ENCODE measurements at regions not wholly inside any gene's neighbourhood (a gene's known extent, or its start where the extent isn't known, plus 50 kb on each side); places are given as distances from the start of the nearest gene placed in this dataset.

- ChIA-PET POLR2A (ENCODE audit: unreplicated experiment) (no interaction called here), CTCF (no interaction called here)
- no peak overlapping the region for H2BK5ac ChIP-seq (ENCODE audit: low read depth, low read length, poor library complexity, severe bottlenecking)
- no peak overlapping the region for H3K56ac ChIP-seq (ENCODE audit: extremely low read depth, insufficient read depth, low read length)
- no peaks in the 10 kb centered on the region for H4K20me1 ChIP-seq (ENCODE audit: insufficient read depth, low read length)
- no peak overlapping the region for H2AFZ ChIP-seq (replicated peaks; ENCODE audit: low read length, poor library complexity)
- no peak overlapping the region for H2BK15ac ChIP-seq (ENCODE audit: low read depth, low read length)
- dilution Hi-C loops (cut with HindIII; ENCODE audit: low sequenced_read_pairs, unreplicated experiment) (no loop called here), in situ Hi-C loops (cut with MboI; ENCODE audit: low sequenced_read_pairs) (no loop called here), intact Hi-C loops (cut with micrococcal nuclease) (no loop called here)
- H2BK120ac ChIP-seq (ENCODE audit: low read depth, low read length), result no peak overlapping the region
- H3K79me1 ChIP-seq (ENCODE audit: low read depth in 1 of 2, low read length in 2 of 2), result no peaks in the 10 kb centered on the region
- H3K36me3 ChIP-seq (ENCODE audit: control insufficient read depth, insufficient read depth, low read length), result no peaks in the 10 kb centered on the region
- ATAC-seq (ENCODE audit: low read depth), result no peak
- H3K9ac ChIP-seq (ENCODE audit: low read depth, low read length), result no peak overlapping the region
- H3K18ac ChIP-seq (ENCODE audit: low read depth, low read length), result no peak overlapping the region
- no peak overlapping the region for H2BK20ac ChIP-seq (ENCODE audit: low read depth, low read length)
- H3K27me3 ChIP-seq (ENCODE audit: control insufficient read depth, insufficient read depth, low read length), result peaks cover 19% of the 10 kb centered on the region
- no peak overlapping the region for H3K4me2 ChIP-seq (ENCODE audit: low read depth, low read length)
- no peak overlapping the region for H4K91ac ChIP-seq (ENCODE audit: insufficient read depth, low read depth, low read length)
- no peaks in the 10 kb centered on the region for H3K9me1 ChIP-seq (ENCODE audit: insufficient read depth, low read length)
- no peak overlapping the region for H4K5ac ChIP-seq (ENCODE audit: low read depth, low read length)
- BruUV-seq (replicated peaks), result no TSS peak
- TF ChIP-seq NFE2L2 (IDR thresholded peaks at IDR 0.05; ENCODE audit: low read depth, low read length) (no peak), MAFK (IDR thresholded peaks at IDR 0.05; ENCODE audit: low read depth, low read length) (no peak), SMC3 (IDR thresholded peaks at IDR 0.05; ENCODE audit: low read depth, low read length) (no peak), MAZ (IDR thresholded peaks at IDR 0.05; ENCODE audit: borderline replicate concordance, low read depth, low read length) (no peak), RFX5 (IDR thresholded peaks at IDR 0.05; ENCODE audit: low read depth, low read length) (no peak), POLR2A (IDR thresholded peaks at IDR 0.05; ENCODE audit: low read depth, low read length) (no peak), MXI1 (IDR thresholded peaks at IDR 0.05; ENCODE audit: borderline replicate concordance, low read depth, low read length) (no peak), RAD21 (IDR thresholded peaks at IDR 0.05; ENCODE audit: low read length) (no peak), BHLHE40 (IDR thresholded peaks at IDR 0.05; ENCODE audit: low read depth, low read length) (no peak), FOS (IDR thresholded peaks at IDR 0.05; ENCODE audit: low read depth, low read length) (no peak), CTCF (conservative IDR thresholded peaks at IDR 0.05; ENCODE audit: low read depth, low read length) (no peak), CEBPB (IDR thresholded peaks at IDR 0.05; ENCODE audit: low read depth, low read length) (no peak), RCOR1 (IDR thresholded peaks at IDR 0.05; ENCODE audit: insufficient replicate concordance, low read length) (no peak), USF2 (IDR thresholded peaks at IDR 0.05; ENCODE audit: low read depth, low read length) (no peak), CHD1 (IDR thresholded peaks at IDR 0.05; ENCODE audit: low read depth, low read length) (no peak)
- TF ChIP-seq, protein P1, sequence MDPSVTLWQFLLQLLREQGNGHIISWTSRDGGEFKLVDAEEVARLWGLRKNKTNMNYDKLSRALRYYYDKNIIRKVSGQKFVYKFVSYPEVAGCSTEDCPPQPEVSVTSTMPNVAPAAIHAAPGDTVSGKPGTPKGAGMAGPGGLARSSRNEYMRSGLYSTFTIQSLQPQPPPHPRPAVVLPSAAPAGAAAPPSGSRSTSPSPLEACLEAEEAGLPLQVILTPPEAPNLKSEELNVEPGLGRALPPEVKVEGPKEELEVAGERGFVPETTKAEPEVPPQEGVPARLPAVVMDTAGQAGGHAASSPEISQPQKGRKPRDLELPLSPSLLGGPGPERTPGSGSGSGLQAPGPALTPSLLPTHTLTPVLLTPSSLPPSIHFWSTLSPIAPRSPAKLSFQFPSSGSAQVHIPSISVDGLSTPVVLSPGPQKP (IDR thresholded peaks at IDR 0.05; ENCODE audit: borderline replicate concordance, low read depth, low read length), result no peak
- H3K23ac ChIP-seq (ENCODE audit: low read depth, low read length), result no peak overlapping the region
- H3K4me1 ChIP-seq (ENCODE audit: control insufficient read depth, insufficient read depth, low read length), result no peaks in the 10 kb centered on the region
- H3K9me3 ChIP-seq (ENCODE audit: control insufficient read depth, insufficient read depth, low read length), result peaks cover 3% of the 10 kb centered on the region; the same call in 1 of the 2 replicates
- WGBS, 2 experiments (ENCODE audit: extremely low coverage in 2 of 2, insufficient read length in 1 of 2), result 91% methylated on average over 5 of the region's 14 CpGs; no CpG with 5 or more reads in 1 of the 2 experiments
- H2AK5ac ChIP-seq (ENCODE audit: low read depth, low read length), result no peak overlapping the region
- H3K4ac ChIP-seq (ENCODE audit: low read depth, low read length), result no peak overlapping the region
- no peak overlapping the region for H3K4me3 ChIP-seq (ENCODE audit: insufficient read depth, low read depth, low read length)
- H2AK9ac ChIP-seq (replicated peaks; ENCODE audit: low read depth, low read length, poor library complexity), result no peak overlapping the region
- DNase-seq, result no peak
- no peak overlapping the region for H3K14ac ChIP-seq (replicated peaks; ENCODE audit: low read depth, low read length)
- no peak overlapping the region for H3K27ac ChIP-seq (ENCODE audit: insufficient read depth, low read length)
- no peak overlapping the region for H4K8ac ChIP-seq (ENCODE audit: low read depth in 2 of 2, low read length in 2 of 2)
Observed at GRCh38 chr5:171578829-171579491, 159.5 kb downstream of the FGF18 start.
